IMR-90 (cell line): ENCODE measurements at regions not wholly inside any gene's neighbourhood (a gene's known extent, or its start where the extent isn't known, plus 50 kb on each side); places are given as distances from the start of the nearest gene placed in this dataset.

Experiments used
- ATAC-seq: fragments of 200-7000 bp; cut with Tn5 transposase; 2 replicates; pipeline ENCODE4 v1.9.1; 2020; ENCODE audit warnings: low read depth, mild to moderate bottlenecking, moderate library complexity
- BruUV-seq: library from RNA; stranded (reverse); fragments of 400-500 nt; replicated peaks from 2 replicates; lab custom pipeline; 2021; lab: Mats Ljungman, UMichigan
- CTCF ChIA-PET: fragments of 300-600 bp; formaldehyde crosslinking; extraction: SDS; loops from one replicate; lab custom pipeline; 2021; ENCODE audit warnings: antibody characterized with exemption; lab: Yijun Ruan, JAX
- POLR2A ChIA-PET: fragments of 300-600 bp; sonication (Branson Sonifier 250); formaldehyde crosslinking; loops from one replicate; lab custom pipeline; 2022; ENCODE audit warnings: antibody characterized with exemption; ENCODE audit not compliant: unreplicated experiment; lab: Charles Lee
- DNase-seq: peaks from one replicate; pipeline ENCODE4 v3.0.0; 2013
- H2AFZ ChIP-seq: replicated peaks from 2 replicates; pipeline ENCODE3; 2013; ENCODE audit warnings: low read length, mild to moderate bottlenecking; ENCODE audit not compliant: poor library complexity
- H2AK5ac ChIP-seq: 2 replicates; pipeline ENCODE4 v1.6.1; 2013; ENCODE audit warnings: low read depth, low read length, inconsistent platforms
- H2AK9ac ChIP-seq: replicated peaks from 2 replicates; pipeline ENCODE3; 2013; ENCODE audit warnings: mild to moderate bottlenecking, low read depth, low read length, moderate library complexity; ENCODE audit not compliant: poor library complexity
- H2BK120ac ChIP-seq: 2 replicates; pipeline ENCODE4 v1.6.1; 2013; ENCODE audit warnings: low read depth, low read length, inconsistent platforms
- H2BK15ac ChIP-seq: 3 replicates; pipeline ENCODE4 v1.6.1; 2013; ENCODE audit warnings: low read depth, low read length, inconsistent platforms
- H2BK20ac ChIP-seq: 2 replicates; pipeline ENCODE4 v1.6.1; 2013; ENCODE audit warnings: low read depth, mild to moderate bottlenecking, inconsistent platforms, low read length, moderate library complexity
- H2BK5ac ChIP-seq: 2 replicates; pipeline ENCODE4 v1.6.1; 2013; ENCODE audit warnings: mild to moderate bottlenecking, low read depth, low read length, inconsistent platforms; ENCODE audit not compliant: poor library complexity, severe bottlenecking
- H3K14ac ChIP-seq: replicated peaks from 2 replicates; pipeline ENCODE4 v1.6.1; 2013; ENCODE audit warnings: low read depth, low read length, inconsistent platforms
- H3K18ac ChIP-seq: 2 replicates; pipeline ENCODE4 v1.6.1; 2013; ENCODE audit warnings: low read depth, low read length, control low read depth
- H3K23ac ChIP-seq: 2 replicates; pipeline ENCODE4 v1.6.1; 2013; ENCODE audit warnings: low read depth, low read length, inconsistent platforms
- H3K27ac ChIP-seq: 2 replicates; pipeline ENCODE4 v1.5.1; 2013; ENCODE audit warnings: mild to moderate bottlenecking, control low read depth, low read length; ENCODE audit not compliant: insufficient read depth
- H3K27me3 ChIP-seq: 2 replicates; pipeline ENCODE4 v1.6.1; 2013; ENCODE audit warnings: low read length; ENCODE audit not compliant: control insufficient read depth, insufficient read depth
- H3K36me3 ChIP-seq: 2 replicates; pipeline ENCODE4 v1.6.1; 2013; ENCODE audit warnings: low read length, mixed read lengths; ENCODE audit not compliant: control insufficient read depth, insufficient read depth
- H3K4ac ChIP-seq: 2 replicates; pipeline ENCODE4 v1.6.1; 2013; ENCODE audit warnings: low read depth, low read length, inconsistent platforms
- H3K4me1 ChIP-seq: 2 replicates; pipeline ENCODE4 v1.6.1; 2013; ENCODE audit warnings: low read length, mixed read lengths; ENCODE audit not compliant: control insufficient read depth, insufficient read depth
- H3K4me2 ChIP-seq: 2 replicates; pipeline ENCODE4 v1.6.1; 2013; ENCODE audit warnings: low read depth, mild to moderate bottlenecking, control low read depth, low read length, moderate library complexity
- H3K4me3 ChIP-seq: 2 replicates; pipeline ENCODE4 v1.5.1; 2013; ENCODE audit warnings: low read depth, mild to moderate bottlenecking, control low read depth, low read length, moderate library complexity; ENCODE audit not compliant: insufficient read depth
- H3K56ac ChIP-seq: 2 replicates; pipeline ENCODE4 v1.6.1; 2013; ENCODE audit warnings: low read length, inconsistent platforms; ENCODE audit not compliant: insufficient read depth; ENCODE audit errors: extremely low read depth
- H3K79me1 ChIP-seq, 2 experiments: 2 replicates each; pipeline ENCODE4 v1.6.1; 2013; ENCODE audit warnings: low read length in 2 of 2, inconsistent platforms in 1 of 2, low read depth in 1 of 2
- H3K9ac ChIP-seq: 2 replicates; pipeline ENCODE4 v1.6.1; 2013; ENCODE audit warnings: low read depth, low read length, control low read depth
- H3K9me1 ChIP-seq: 2 replicates; pipeline ENCODE4 v1.6.1; 2013; ENCODE audit warnings: low read length, inconsistent platforms; ENCODE audit not compliant: insufficient read depth
- H3K9me3 ChIP-seq: 2 replicates; pipeline ENCODE4 v1.6.1; 2013; ENCODE audit warnings: low read length; ENCODE audit not compliant: control insufficient read depth, insufficient read depth
- H4K20me1 ChIP-seq: 2 replicates; pipeline ENCODE4 v1.6.1; 2013; ENCODE audit warnings: low read length, inconsistent platforms; ENCODE audit not compliant: insufficient read depth
- H4K5ac ChIP-seq: 2 replicates; pipeline ENCODE4 v1.6.1; 2013; ENCODE audit warnings: mild to moderate bottlenecking, low read depth, low read length, control low read depth
- H4K8ac ChIP-seq, 2 experiments: 2 replicates each; pipeline ENCODE4 v1.6.1; 2013; ENCODE audit warnings: low read depth in 2 of 2, low read length in 2 of 2, control low read depth in 1 of 2, inconsistent platforms in 1 of 2
- H4K91ac ChIP-seq: 2 replicates; pipeline ENCODE4 v1.6.1; 2013; ENCODE audit warnings: low read depth, low read length, inconsistent platforms; ENCODE audit not compliant: insufficient read depth
- BHLHE40 ChIP-seq: fragments of 150-350 bp; IDR thresholded peaks from 2 replicates; pipeline ENCODE4 v1.6.1; 2016; ENCODE audit warnings: mild to moderate bottlenecking, low read depth, low read length
- CEBPB ChIP-seq: IDR thresholded peaks from 2 replicates; pipeline ENCODE4 v1.6.1; 2012; ENCODE audit warnings: low read depth, low read length, improper control_type of control experiment
- FOS ChIP-seq: fragments of 150-350 bp; IDR thresholded peaks from 2 replicates; pipeline ENCODE4 v1.6.1; 2016; ENCODE audit warnings: low read depth, low read length
- MAZ ChIP-seq: IDR thresholded peaks from 2 replicates; pipeline ENCODE4 v1.6.1; 2012; ENCODE audit warnings: low read depth, mild to moderate bottlenecking, low read length, improper control_type of control experiment, moderate library complexity, borderline replicate concordance
- MXI1 ChIP-seq: IDR thresholded peaks from 2 replicates; pipeline ENCODE4 v1.6.1; 2012; ENCODE audit warnings: low read depth, mild to moderate bottlenecking, low read length, moderate library complexity, borderline replicate concordance
- NFE2L2 ChIP-seq: fragments of 150-350 bp; IDR thresholded peaks from 2 replicates; pipeline ENCODE4 v1.6.1; 2016; ENCODE audit warnings: low read depth, mild to moderate bottlenecking, low read length
- POLR2A ChIP-seq: IDR thresholded peaks from 2 replicates; pipeline ENCODE4 v1.6.1; 2012; ENCODE audit warnings: mild to moderate bottlenecking, low read depth, low read length
- RAD21 ChIP-seq: IDR thresholded peaks from 2 replicates; pipeline ENCODE4 v1.6.1; 2012; ENCODE audit warnings: low read length, improper control_type of control experiment
- RCOR1 ChIP-seq: IDR thresholded peaks from 2 replicates; pipeline ENCODE4 v1.6.1; 2012; ENCODE audit warnings: mild to moderate bottlenecking, low read length, improper control_type of control experiment; ENCODE audit not compliant: insufficient replicate concordance
- RFX5 ChIP-seq: IDR thresholded peaks from 2 replicates; pipeline ENCODE4 v1.8.0; 2012; ENCODE audit warnings: low read depth, mild to moderate bottlenecking, low read length, moderate library complexity
- SMC3 ChIP-seq: fragments of 150-350 bp; IDR thresholded peaks from 2 replicates; pipeline ENCODE4 v1.6.1; 2016; ENCODE audit warnings: low read depth, mild to moderate bottlenecking, antibody characterized with exemption, low read length, moderate library complexity
- WGBS, 2 experiments: methylation state at CpG; one replicate each; pipeline versions ENCODE4 v1.1.5 to v1.1.7; 2013; ENCODE audit warnings: missing lambda C conversion rate in 2 of 2; ENCODE audit not compliant: insufficient read length in 1 of 2; ENCODE audit errors: extremely low coverage in 2 of 2; 5-methylcytosine and 5-hydroxymethylcytosine counted together
- dilution Hi-C: fragments of 300-500 bp; cut with HindIII; formaldehyde crosslinking; loops from one replicate; pipeline ENCODE4 v1.14.3; 2018; ENCODE audit warnings: low sequenced_read_pairs; ENCODE audit not compliant: unreplicated experiment
- in situ Hi-C: fragments of 300-500 bp; cut with MboI; formaldehyde crosslinking; loops from 3 replicates; pipeline ENCODE4 v1.14.3; 2019; ENCODE audit warnings: low sequenced_read_pairs, inconsistent platforms, mixed read lengths
- intact Hi-C: fragments of 100-400 bp; cut with micrococcal nuclease; formaldehyde crosslinking; loops from 2 replicates; pipeline ENCODE4 v1.10.0; 2022
- TF ChIP-seq, protein P1 (sequence below): fragments of 150-350 bp; IDR thresholded peaks from 2 replicates; pipeline ENCODE4 v1.6.1; 2016; ENCODE audit warnings: low read depth, mild to moderate bottlenecking, low read length, moderate library complexity, borderline replicate concordance
- TF ChIP-seq, protein P2 (sequence below): fragments of 150-350 bp; IDR thresholded peaks from 2 replicates; pipeline ENCODE4 v1.6.1; 2017; ENCODE audit warnings: mild to moderate bottlenecking, antibody characterized with exemption, low read length, low read depth
- TF ChIP-seq, protein P3 (sequence below): conservative IDR thresholded peaks from 2 replicates; pipeline ENCODE4 v1.5.1; 2012; ENCODE audit warnings: mild to moderate bottlenecking, low read depth, low read length, improper control_type of control experiment

DNA sequence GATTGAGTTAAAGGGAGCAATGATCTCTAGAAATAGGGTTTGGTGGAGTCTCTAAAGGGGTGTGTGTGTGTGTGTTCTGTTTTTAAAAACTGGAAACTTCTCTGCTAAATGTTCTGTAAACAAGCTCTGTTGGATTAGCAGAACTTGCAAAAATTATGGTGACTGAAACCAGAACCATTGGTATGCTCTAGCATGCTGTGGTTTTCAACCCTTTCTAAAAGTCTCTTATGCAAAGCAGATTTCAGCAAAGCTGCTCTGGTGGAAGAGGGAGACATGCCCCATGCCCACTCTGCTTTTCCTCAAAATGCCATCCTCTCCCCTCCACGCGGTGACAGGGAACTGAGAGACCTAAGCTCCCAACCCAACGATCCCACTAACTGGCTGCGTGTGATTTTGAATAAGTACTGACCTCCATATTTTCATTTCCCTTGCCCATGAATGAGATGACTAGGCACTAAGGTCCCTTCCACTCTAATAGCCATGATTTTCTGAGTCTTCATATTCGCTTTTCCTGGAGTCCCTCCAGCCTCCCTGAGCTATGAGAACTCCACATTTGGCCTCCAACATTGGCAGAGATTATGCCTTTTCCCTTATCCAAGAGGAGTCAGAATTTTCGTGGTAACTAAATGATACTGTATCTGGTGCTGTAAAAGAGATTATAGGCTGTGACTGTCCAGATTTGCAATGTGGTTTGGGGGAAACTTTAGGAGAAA lies 117.3 kb upstream of the PALS2 start:
- in situ Hi-C loops (no loop called here), dilution Hi-C loops (no loop called here), intact Hi-C loops (no loop called here)
- Histone ChIP-seq H3K36me3 (no peaks in the 10 kb centered on the region), H3K27ac (no peak overlapping the region), H3K14ac (no peak overlapping the region), H2BK15ac (no peak overlapping the region), H2AK9ac (no peak overlapping the region), H3K18ac (no peak overlapping the region), H3K4me2 (no peak overlapping the region), H3K23ac (no peak overlapping the region), H3K4me1 (no peaks in the 10 kb centered on the region), H2BK20ac (no peak overlapping the region), H3K79me1 (no peaks in the 10 kb centered on the region), H4K20me1 (no peaks in the 10 kb centered on the region), H4K91ac (no peak overlapping the region), H3K4ac (no peak overlapping the region), H3K9me1 (no peaks in the 10 kb centered on the region), H3K27me3 (peaks cover 6% of the 10 kb centered on the region; the same call in 1 of the 2 replicates), H3K9ac (no peak overlapping the region), H2BK120ac (no peak overlapping the region), H2AFZ (no peak overlapping the region), H3K9me3 (no peaks in the 10 kb centered on the region), H2AK5ac (no peak overlapping the region), H4K8ac (no peak overlapping the region), H3K56ac (no peak overlapping the region), H3K4me3 (no peak overlapping the region), H2BK5ac (no peak overlapping the region), H4K5ac (no peak overlapping the region)
- no peak for TF ChIP-seq SMC3
- TF ChIP-seq POLR2A = no peak
- no peak for TF ChIP-seq CEBPB
- TF ChIP-seq RCOR1 = no peak
- TF ChIP-seq, protein P1, sequence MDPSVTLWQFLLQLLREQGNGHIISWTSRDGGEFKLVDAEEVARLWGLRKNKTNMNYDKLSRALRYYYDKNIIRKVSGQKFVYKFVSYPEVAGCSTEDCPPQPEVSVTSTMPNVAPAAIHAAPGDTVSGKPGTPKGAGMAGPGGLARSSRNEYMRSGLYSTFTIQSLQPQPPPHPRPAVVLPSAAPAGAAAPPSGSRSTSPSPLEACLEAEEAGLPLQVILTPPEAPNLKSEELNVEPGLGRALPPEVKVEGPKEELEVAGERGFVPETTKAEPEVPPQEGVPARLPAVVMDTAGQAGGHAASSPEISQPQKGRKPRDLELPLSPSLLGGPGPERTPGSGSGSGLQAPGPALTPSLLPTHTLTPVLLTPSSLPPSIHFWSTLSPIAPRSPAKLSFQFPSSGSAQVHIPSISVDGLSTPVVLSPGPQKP = no peak
- no peak for TF ChIP-seq BHLHE40
- TF ChIP-seq RAD21 = no peak
- TF ChIP-seq NFE2L2 = no peak
- no peak for TF ChIP-seq FOS
- TF ChIP-seq, protein P2, sequence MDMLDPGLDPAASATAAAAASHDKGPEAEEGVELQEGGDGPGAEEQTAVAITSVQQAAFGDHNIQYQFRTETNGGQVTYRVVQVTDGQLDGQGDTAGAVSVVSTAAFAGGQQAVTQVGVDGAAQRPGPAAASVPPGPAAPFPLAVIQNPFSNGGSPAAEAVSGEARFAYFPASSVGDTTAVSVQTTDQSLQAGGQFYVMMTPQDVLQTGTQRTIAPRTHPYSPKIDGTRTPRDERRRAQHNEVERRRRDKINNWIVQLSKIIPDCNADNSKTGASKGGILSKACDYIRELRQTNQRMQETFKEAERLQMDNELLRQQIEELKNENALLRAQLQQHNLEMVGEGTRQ = no peak
- TF ChIP-seq MAZ = no peak
- TF ChIP-seq RFX5 = no peak
- no peak for TF ChIP-seq MXI1
- TF ChIP-seq, protein P3, sequence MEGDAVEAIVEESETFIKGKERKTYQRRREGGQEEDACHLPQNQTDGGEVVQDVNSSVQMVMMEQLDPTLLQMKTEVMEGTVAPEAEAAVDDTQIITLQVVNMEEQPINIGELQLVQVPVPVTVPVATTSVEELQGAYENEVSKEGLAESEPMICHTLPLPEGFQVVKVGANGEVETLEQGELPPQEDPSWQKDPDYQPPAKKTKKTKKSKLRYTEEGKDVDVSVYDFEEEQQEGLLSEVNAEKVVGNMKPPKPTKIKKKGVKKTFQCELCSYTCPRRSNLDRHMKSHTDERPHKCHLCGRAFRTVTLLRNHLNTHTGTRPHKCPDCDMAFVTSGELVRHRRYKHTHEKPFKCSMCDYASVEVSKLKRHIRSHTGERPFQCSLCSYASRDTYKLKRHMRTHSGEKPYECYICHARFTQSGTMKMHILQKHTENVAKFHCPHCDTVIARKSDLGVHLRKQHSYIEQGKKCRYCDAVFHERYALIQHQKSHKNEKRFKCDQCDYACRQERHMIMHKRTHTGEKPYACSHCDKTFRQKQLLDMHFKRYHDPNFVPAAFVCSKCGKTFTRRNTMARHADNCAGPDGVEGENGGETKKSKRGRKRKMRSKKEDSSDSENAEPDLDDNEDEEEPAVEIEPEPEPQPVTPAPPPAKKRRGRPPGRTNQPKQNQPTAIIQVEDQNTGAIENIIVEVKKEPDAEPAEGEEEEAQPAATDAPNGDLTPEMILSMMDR = no peak
- no peak for DNase-seq
- ChIA-PET CTCF (no interaction called here), POLR2A (no interaction called here)
- ATAC-seq = no peak
- 83% methylated on average over 3 of the region's 6 CpGs; no CpG with 5 or more reads in 1 of the 2 experiments for WGBS, 2 experiments
- BruUV-seq = no TSS peak
